Duodenal mucosa (tissue), 2 donors: ENCODE measurements at regions not wholly inside any gene's neighbourhood (a gene's known extent, or its start where the extent isn't known, plus 50 kb on each side); places are given as distances from the start of the nearest gene placed in this dataset.

Experiments
- H3K27ac ChIP-seq: one replicate; pipeline ENCODE4 v1.7.0; 2013; ENCODE audit warnings: low read depth, low read length
- H3K27me3 ChIP-seq, 2 donors: one replicate each; pipeline ENCODE4 v1.7.0; 2013; ENCODE audit warnings: low read length in 2 of 2, control low read depth in 1 of 2; ENCODE audit not compliant: insufficient read depth in 2 of 2, control insufficient read depth in 1 of 2
- H3K36me3 ChIP-seq, 2 donors: one replicate each; pipeline ENCODE4 v1.7.0; 2013; ENCODE audit warnings: low read length in 2 of 2, control low read depth in 1 of 2; ENCODE audit not compliant: insufficient read depth in 2 of 2, control insufficient read depth in 1 of 2
- H3K4me1 ChIP-seq, 2 donors: one replicate each; pipeline ENCODE4 v1.7.0; 2013; ENCODE audit warnings: low read length in 2 of 2, control low read depth in 1 of 2; ENCODE audit not compliant: insufficient read depth in 2 of 2, control insufficient read depth in 1 of 2
- H3K4me3 ChIP-seq, 2 donors: one replicate each; pipeline ENCODE4 v1.7.0; 2013; ENCODE audit warnings: low read length in 2 of 2, low read depth in 1 of 2
- H3K9ac ChIP-seq, 2 donors: one replicate each; pipeline ENCODE4 v1.7.0; 2013; ENCODE audit warnings: low read length in 2 of 2, low read depth in 1 of 2
- H3K9me3 ChIP-seq, 2 donors: one replicate each; pipeline ENCODE4 v1.7.0; 2013; ENCODE audit warnings: low read length in 2 of 2, control low read depth in 1 of 2; ENCODE audit not compliant: control insufficient read depth in 1 of 2

DNA sequence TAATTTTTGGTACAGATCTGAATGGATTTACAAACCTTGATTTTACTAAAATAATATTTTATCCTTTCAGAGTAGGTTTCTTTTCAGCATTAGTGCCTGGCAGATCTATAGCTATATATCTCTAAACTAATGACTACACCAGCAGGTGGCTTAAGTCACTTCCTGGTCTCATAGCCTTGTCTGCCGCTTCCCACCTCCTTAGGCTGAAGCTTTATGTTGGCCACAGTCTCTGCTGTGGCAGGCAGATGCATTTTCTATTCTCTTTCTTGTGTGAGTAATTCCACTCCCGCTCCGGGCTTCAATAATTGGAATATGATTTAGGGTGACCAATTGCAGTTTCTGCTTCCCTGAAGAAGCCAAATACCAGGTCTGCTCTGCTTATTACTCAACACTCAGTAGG, 226.8 kb upstream of the HS3ST5 start:
- Histone ChIP-seq H3K9me3 (no peaks in the 10 kb centered on the region), H3K36me3 (no peaks in the 10 kb centered on the region), H3K27me3 (no peaks in the 10 kb centered on the region), H3K4me1 (no peaks in the 10 kb centered on the region), H3K27ac (no peak overlapping the region), H3K9ac (no peak overlapping the region), H3K4me3 (no peak overlapping the region)

DNA sequence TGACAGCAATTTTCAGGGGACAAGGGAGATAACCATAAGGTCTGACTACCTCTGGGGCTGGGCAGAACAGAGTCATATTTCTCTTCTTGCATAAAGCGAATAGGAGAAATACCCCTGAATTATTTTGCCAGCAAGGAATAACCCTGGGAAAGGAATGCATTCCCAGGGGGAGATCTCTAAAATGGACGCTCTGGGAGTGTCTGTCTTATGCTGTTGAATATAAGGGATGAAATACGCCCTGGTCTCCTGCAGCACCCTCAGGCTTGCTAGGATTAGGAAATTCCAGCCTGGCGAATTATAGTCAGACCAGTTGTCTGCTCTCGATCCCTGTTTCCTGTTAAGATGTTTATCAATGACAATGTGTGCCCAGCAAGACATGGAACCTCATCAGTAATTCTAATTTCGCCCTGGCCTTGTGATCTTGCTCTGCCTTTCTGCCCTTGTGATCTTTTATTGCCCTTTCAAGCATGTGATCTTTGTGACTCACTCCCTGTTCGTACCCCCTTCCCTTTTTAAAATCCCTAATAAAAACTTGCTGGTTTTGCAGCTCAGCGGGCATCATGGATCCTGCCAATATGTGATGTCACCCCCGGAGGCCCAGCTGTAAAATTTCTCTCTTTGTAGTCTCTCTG, 221.6 kb upstream of the HS3ST5 start:
- no peak overlapping the region for H3K9ac ChIP-seq
- no peaks in the 10 kb centered on the region for H3K4me1 ChIP-seq
- H3K4me3 ChIP-seq, result no peak overlapping the region
- H3K27me3 ChIP-seq, result no peaks in the 10 kb centered on the region
- no peak overlapping the region for H3K27ac ChIP-seq
- H3K9me3 ChIP-seq, result peaks cover 0 to 4% of the 10 kb centered on the region in 2 donors
- H3K36me3 ChIP-seq, result no peaks in the 10 kb centered on the region

DNA sequence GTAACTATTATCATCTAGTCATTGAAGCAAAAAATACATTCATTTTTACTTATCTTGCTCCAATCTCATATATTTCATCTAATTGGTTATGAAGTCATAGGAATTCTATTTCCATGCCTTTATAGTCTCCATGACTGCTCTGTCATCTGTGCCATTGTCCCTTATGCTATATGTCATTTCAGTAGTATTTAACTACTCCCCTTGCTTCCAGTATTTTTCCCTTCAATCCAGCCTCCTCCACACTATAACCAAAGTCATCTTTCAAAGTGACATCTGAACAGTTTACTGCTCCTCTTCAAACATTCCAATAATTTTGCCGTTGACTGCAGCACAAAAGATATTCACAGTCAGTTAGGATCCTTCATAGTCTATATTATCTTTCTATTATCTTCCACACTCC, 216.6 kb upstream of the HS3ST5 start:
- no peak overlapping the region for H3K27ac ChIP-seq
- H3K36me3 ChIP-seq, result no peaks in the 10 kb centered on the region
- H3K27me3 ChIP-seq, result no peaks in the 10 kb centered on the region
- no peak overlapping the region for H3K4me3 ChIP-seq
- no peaks in the 10 kb centered on the region for H3K4me1 ChIP-seq
- H3K9ac ChIP-seq, result no peak overlapping the region
- peaks cover 0 to 2% of the 10 kb centered on the region in 2 donors for H3K9me3 ChIP-seq

DNA sequence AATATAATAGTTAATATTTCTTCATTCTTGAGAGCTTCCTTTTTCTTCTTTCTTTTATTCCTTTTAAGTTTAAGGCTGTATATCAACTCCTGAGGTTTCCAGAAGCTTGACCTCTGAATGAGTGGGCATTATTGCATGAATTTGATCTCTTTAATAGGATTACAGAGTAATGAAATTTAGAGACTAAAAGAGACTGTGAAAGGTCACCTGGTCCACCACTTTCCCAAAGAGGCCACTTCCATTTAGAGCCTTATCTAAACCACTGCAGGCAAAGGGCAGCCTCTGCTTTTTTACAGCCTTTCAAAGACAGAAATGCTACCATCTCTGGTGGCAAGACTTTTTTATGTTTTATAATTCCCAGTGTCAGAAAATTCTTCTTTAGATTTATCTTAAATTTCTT, 215.3 kb upstream of the HS3ST5 start:
- H3K27ac ChIP-seq, result no peak overlapping the region
- H3K4me3 ChIP-seq, result no peak overlapping the region
- H3K9me3 ChIP-seq, result no peaks in the 10 kb centered on the region
- H3K27me3 ChIP-seq, result no peaks in the 10 kb centered on the region
- H3K9ac ChIP-seq, result no peak overlapping the region
- no peaks in the 10 kb centered on the region for H3K36me3 ChIP-seq
- no peaks in the 10 kb centered on the region for H3K4me1 ChIP-seq

DNA sequence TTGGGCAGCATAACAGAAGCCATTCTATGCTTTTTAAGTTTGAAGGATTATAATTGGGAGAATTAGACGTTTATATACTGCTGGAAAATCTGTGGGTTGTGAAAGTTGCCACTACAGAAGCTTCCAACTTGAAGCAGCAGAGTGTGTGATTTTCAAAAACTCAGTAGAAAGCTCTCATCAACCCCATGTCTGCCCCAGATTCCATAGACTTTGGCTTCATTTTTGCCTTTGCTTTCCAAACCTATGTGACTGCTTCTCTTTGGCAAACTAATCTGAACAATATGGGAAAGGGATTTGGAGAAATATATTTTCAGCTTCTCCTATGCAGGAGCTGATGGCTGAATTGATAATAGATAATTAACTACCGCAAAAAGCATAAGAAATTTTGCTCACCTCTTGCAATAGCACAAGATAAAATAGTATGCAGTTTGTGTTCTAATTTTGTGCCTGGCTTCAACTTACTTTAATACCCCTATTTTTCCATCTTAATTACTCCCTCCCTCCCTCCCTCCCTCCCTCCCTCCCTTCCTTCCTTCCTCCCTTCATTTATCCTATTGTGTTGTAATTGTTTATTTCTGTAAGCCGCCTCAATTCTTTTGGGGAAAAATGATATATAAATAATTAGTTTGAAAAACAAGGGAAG, 214.1 kb upstream of the HS3ST5 start:
- Histone ChIP-seq H3K4me3 (no peak overlapping the region), H3K9me3 (no peaks in the 10 kb centered on the region), H3K27ac (no peak overlapping the region), H3K36me3 (no peaks in the 10 kb centered on the region), H3K27me3 (no peaks in the 10 kb centered on the region), H3K9ac (no peak overlapping the region), H3K4me1 (no peaks in the 10 kb centered on the region)

DNA sequence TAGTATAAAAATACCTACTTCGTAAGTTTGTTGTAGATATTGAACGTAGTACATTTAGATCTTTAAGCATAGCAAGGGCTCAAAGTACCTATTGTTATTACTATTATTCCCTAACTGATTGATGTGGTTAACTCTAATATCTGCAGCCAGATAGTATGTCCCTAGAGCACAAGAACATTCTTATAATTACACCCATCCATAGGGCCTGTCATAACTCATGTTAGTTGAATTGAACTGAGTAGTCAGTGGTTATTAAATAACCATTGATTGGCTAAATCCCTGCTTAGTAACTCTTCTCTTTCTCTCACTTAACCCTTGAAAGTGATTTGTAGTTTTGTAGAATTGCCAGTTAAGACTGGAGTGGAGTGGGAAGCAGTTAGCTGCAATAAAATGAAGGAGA, 207.5 kb upstream of the HS3ST5 start:
- Histone ChIP-seq H3K27me3 (no peaks in the 10 kb centered on the region), H3K9ac (no peak overlapping the region), H3K9me3 (no peaks in the 10 kb centered on the region), H3K4me3 (no peak overlapping the region), H3K36me3 (no peaks in the 10 kb centered on the region), H3K4me1 (no peaks in the 10 kb centered on the region), H3K27ac (no peak overlapping the region)

DNA sequence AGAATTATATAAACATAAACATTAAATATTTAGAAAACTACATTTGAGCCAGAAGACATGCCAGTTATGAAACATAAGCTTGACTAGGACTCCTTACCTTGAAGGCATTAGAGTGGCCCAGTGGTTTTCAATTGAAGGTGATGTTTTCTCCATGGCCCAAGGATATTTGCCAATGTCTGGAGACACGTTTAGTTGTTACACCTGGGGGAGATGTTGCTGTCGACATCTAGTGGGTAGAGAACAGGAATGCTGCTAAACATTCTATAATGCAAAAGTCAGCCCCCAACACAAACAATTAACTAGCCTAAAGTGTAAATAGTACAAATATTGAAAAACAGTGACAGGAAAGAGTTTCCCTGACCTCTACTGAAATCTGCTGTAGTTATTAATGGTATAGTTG, 200.9 kb upstream of the HS3ST5 start:
- no peaks in the 10 kb centered on the region for H3K4me1 ChIP-seq
- no peak overlapping the region for H3K9ac ChIP-seq
- H3K27ac ChIP-seq, result no peak overlapping the region
- no peak overlapping the region for H3K4me3 ChIP-seq
- no peaks in the 10 kb centered on the region for H3K27me3 ChIP-seq
- no peaks in the 10 kb centered on the region for H3K36me3 ChIP-seq
- no peaks in the 10 kb centered on the region for H3K9me3 ChIP-seq

DNA sequence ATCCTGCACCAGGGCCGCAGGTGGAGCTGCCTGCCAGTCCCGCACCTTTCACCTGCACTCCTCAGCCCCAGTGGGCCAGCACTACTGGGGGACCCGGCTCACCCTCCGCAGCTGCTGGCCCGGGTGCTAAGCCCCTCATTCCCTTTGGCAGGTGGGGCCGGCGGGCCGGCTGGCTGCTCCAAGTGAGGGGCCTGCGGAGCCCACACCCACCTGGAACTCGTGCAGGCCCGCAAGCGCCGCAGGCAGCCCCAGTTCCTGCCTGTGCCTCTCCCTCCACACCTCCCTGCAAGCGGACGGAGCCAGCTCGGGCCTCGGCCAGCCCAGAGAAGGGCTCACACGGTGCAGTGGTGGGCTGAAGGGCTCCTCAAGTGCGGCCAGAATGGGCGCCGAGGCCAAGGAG, 199.0 kb upstream of the HS3ST5 start:
- H3K27ac ChIP-seq, result no peak overlapping the region
- H3K9me3 ChIP-seq, result no peaks in the 10 kb centered on the region
- H3K9ac ChIP-seq, result no peak overlapping the region
- no peaks in the 10 kb centered on the region for H3K36me3 ChIP-seq
- H3K4me1 ChIP-seq, result no peaks in the 10 kb centered on the region
- no peaks in the 10 kb centered on the region for H3K27me3 ChIP-seq
- H3K4me3 ChIP-seq, result no peak overlapping the region

DNA sequence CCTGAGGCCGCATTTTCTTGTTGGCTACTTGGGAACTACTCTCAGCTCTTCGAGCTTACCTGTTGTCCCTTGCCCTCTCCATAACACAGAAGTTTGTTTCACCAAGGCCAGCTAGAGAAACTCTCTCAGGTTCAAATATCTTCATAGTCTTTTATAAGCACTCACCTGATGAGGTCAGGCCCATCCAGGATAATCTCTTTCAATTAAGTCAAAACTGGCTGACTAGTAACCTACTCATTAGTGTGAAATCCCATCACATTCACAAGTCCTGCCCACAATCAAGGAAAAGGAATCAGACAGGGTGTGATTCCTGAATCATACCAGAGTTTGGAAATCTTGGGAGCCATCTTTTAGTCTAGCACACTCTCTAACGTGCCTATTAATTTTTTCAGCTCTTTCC, 195.2 kb upstream of the HS3ST5 start:
- no peaks in the 10 kb centered on the region for H3K36me3 ChIP-seq
- no peaks in the 10 kb centered on the region for H3K4me1 ChIP-seq
- H3K27ac ChIP-seq, result no peak overlapping the region
- no peak overlapping the region for H3K4me3 ChIP-seq
- H3K9ac ChIP-seq, result no peak overlapping the region
- H3K27me3 ChIP-seq, result no peaks in the 10 kb centered on the region
- no peaks in the 10 kb centered on the region for H3K9me3 ChIP-seq

DNA sequence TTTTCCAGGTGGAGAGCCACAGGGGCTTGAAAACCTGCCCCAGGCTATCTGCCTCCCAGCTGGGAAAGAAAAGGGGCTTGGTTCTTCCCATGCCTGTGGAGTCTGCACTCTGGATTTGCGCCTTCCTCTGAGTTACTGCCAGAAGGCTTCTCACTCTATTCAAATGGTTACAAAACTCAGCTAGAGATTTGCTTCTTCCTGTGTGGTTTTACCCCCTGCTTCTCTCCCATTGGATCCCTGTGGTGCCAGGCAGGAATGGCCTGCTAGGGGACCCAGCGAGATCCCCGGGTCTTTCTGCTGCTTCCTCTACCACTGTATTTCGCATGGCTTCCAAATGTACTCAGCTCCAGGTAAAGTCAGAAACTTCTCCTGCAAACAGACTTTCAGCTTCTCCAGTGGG, 192.0 kb upstream of the HS3ST5 start:
- H3K27ac ChIP-seq, result no peak overlapping the region
- no peaks in the 10 kb centered on the region for H3K4me1 ChIP-seq
- no peak overlapping the region for H3K9ac ChIP-seq
- H3K9me3 ChIP-seq, result no peaks in the 10 kb centered on the region
- H3K27me3 ChIP-seq, result no peaks in the 10 kb centered on the region
- H3K4me3 ChIP-seq, result no peak overlapping the region
- no peaks in the 10 kb centered on the region for H3K36me3 ChIP-seq
